ENCODE measurements at regions not wholly inside any gene's neighbourhood (a gene's known extent, or its start where the extent isn't known, plus 50 kb on each side); places are given as distances from the start of the nearest gene placed in this dataset.

- H3K36me3 ChIP-seq (ENCODE audit: low read depth, low read length): no peaks in the 10 kb centered on the region
- no peaks in the 10 kb centered on the region for H3K9me2 ChIP-seq (replicated peaks; ENCODE audit: low read length)
- no peak overlapping the region for H3K27ac ChIP-seq (ENCODE audit: low read length)
- no peaks in the 10 kb centered on the region for H3K79me2 ChIP-seq (ENCODE audit: low read length)
- no TSS peak for BruUV-seq (replicated peaks)
- TF ChIP-seq EZH2 (IDR thresholded peaks at IDR 0.05; ENCODE audit: low read length, unreplicated experiment) (no peak), EZH2phosphoT487 (IDR thresholded peaks at IDR 0.05; ENCODE audit: borderline replicate concordance, low read length) (no peak), CTCF (conservative IDR thresholded peaks at IDR 0.05; ENCODE audit: low read depth, low read length) (no peak)
- H3K9ac ChIP-seq (ENCODE audit: low read length): no peak overlapping the region
- ChIA-PET POLR2A (ENCODE audit: unreplicated experiment) (no interaction called here), CTCF (no interaction called here)
- intact Hi-C loops (cut with micrococcal nuclease): no loop called here
- H3F3A ChIP-seq (ENCODE audit: low read length, unreplicated experiment): no peaks in the 10 kb centered on the region
- no peak overlapping the region for H2AFZ ChIP-seq (ENCODE audit: low read length)
- H3K4me3 ChIP-seq (ENCODE audit: low read length): no peak overlapping the region
- ATAC-seq (no peak), DNase-seq (no peak)
- no peak overlapping the region for H3K4me2 ChIP-seq (ENCODE audit: low read length)
- H3K9me3 ChIP-seq (ENCODE audit: low read length): no peaks in the 10 kb centered on the region
- no peaks in the 10 kb centered on the region for H3K27me3 ChIP-seq (ENCODE audit: low read length)
- no peaks in the 10 kb centered on the region for H4K20me1 ChIP-seq (ENCODE audit: low read length)
- no peaks in the 10 kb centered on the region for H3K4me1 ChIP-seq (ENCODE audit: insufficient read depth, low read length)
These were observed 649.7 kb downstream of the PLPP3 start for GRCh38 chr1:55929652-55930051.

GRCh38 chr1:55928576-55928975 is 650.8 kb downstream of the PLPP3 start:
- Histone ChIP-seq H3K4me2 (ENCODE audit: low read length) (no peak overlapping the region), H3F3A (ENCODE audit: low read length, unreplicated experiment) (no peaks in the 10 kb centered on the region), H3K36me3 (ENCODE audit: low read depth, low read length) (no peaks in the 10 kb centered on the region), H3K9me2 (replicated peaks; ENCODE audit: low read length) (no peaks in the 10 kb centered on the region), H3K27me3 (ENCODE audit: low read length) (no peaks in the 10 kb centered on the region), H2AFZ (ENCODE audit: low read length) (no peak overlapping the region), H4K20me1 (ENCODE audit: low read length) (no peaks in the 10 kb centered on the region), H3K9me3 (ENCODE audit: low read length) (no peaks in the 10 kb centered on the region), H3K27ac (ENCODE audit: low read length) (no peak overlapping the region), H3K79me2 (ENCODE audit: low read length) (no peaks in the 10 kb centered on the region), H3K4me1 (ENCODE audit: insufficient read depth, low read length) (no peaks in the 10 kb centered on the region), H3K9ac (ENCODE audit: low read length) (no peak overlapping the region), H3K4me3 (ENCODE audit: low read length) (no peak overlapping the region)
- ChIA-PET POLR2A (ENCODE audit: unreplicated experiment) (no interaction called here), CTCF (no interaction called here)
- no peak for TF ChIP-seq CTCF (conservative IDR thresholded peaks at IDR 0.05; ENCODE audit: low read depth, low read length)
- DNase-seq (no peak), ATAC-seq (no peak)
- intact Hi-C loops (cut with micrococcal nuclease): no loop called here
- no TSS peak for BruUV-seq (replicated peaks)

- no peak for TF ChIP-seq CTCF (conservative IDR thresholded peaks at IDR 0.05; ENCODE audit: low read depth, low read length)
- TF ChIP-seq EZH2 (IDR thresholded peaks at IDR 0.05; ENCODE audit: low read length, unreplicated experiment): no peak
- TF ChIP-seq EZH2phosphoT487 (IDR thresholded peaks at IDR 0.05; ENCODE audit: borderline replicate concordance, low read length): no peak
- H2AFZ ChIP-seq (ENCODE audit: low read length): no peak overlapping the region
- no peaks in the 10 kb centered on the region for H3K27me3 ChIP-seq (ENCODE audit: low read length)
- no peaks in the 10 kb centered on the region for H3K9me3 ChIP-seq (ENCODE audit: low read length)
- no peak overlapping the region for H3K4me2 ChIP-seq (ENCODE audit: low read length)
- ATAC-seq (no peak), DNase-seq (no peak)
- H3K27ac ChIP-seq (ENCODE audit: low read length): no peak overlapping the region
- no peak overlapping the region for H3K9ac ChIP-seq (ENCODE audit: low read length)
- ChIA-PET CTCF (no interaction called here), POLR2A (ENCODE audit: unreplicated experiment) (no interaction called here)
- no peaks in the 10 kb centered on the region for H3K9me2 ChIP-seq (replicated peaks; ENCODE audit: low read length)
- H3F3A ChIP-seq (ENCODE audit: low read length, unreplicated experiment): no peaks in the 10 kb centered on the region
- no peaks in the 10 kb centered on the region for H3K36me3 ChIP-seq (ENCODE audit: low read depth, low read length)
- BruUV-seq (replicated peaks): no TSS peak
- H3K79me2 ChIP-seq (ENCODE audit: low read length): no peaks in the 10 kb centered on the region
- intact Hi-C loops (cut with micrococcal nuclease): no loop called here
- H4K20me1 ChIP-seq (ENCODE audit: low read length): no peaks in the 10 kb centered on the region
- H3K4me1 ChIP-seq (ENCODE audit: insufficient read depth, low read length): no peaks in the 10 kb centered on the region
- no peak overlapping the region for H3K4me3 ChIP-seq (ENCODE audit: low read length)
These were observed 651.6 kb downstream of the PLPP3 start for GRCh38 chr1:55927702-55928290.
